ENCODE measurements at regions not wholly inside any gene's neighbourhood (a gene's known extent, or its start where the extent isn't known, plus 50 kb on each side); places are given as distances from the start of the nearest gene placed in this dataset.

DNA sequence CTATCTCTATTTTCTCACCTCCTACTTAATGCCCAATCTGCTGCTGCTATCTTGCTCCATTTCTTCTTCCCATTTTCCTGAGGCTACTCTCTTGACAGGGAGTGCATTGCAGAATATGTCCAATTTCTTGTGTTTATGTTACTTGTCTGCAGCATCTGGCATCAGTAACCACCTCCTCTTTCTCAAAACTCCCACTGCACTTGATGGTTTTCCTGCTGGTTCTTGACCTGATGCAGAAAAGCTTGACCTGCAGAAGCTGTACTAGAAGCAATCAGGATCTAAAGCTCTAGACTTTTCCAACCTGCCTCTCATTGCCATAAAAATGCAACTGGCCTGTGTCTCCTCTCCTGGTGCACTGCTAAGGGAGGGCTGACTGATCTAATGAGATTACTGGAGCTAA is 287.8 kb downstream of the ZEB1 start:
- no peak for DNase-seq (ENCODE audit: low read depth)

DNA sequence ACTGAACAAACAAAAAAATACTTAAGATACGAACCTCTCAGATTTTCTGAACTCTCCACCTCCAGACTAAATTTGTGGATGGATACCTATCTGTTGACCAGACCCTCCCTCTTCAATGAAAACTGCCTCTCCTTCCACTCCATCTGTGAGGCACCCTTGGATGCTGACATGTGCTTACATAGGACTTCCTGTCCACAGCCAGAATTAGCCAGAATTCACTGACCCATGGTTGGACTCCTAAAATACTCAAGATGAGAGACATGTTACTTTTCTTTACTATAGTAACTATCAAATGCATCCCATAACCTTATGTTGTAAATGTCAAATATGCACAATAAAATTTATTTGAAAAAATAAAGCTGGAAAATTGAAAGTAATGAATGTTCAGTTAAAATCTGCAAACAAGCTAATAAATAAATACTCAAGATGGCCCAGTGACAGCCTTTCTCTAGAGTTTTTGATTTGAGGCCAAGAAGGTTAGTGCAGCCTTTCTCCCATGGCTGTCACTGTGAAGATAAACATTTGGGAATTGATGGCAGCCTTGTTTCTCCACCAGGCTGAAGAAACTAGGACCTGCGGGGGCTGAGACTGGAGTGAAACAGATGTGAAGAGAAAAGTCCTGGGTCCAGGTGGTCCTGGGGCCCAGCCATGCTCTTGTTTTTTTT is 287.0 kb downstream of the ZEB1 start:
- no peak for DNase-seq (ENCODE audit: low read depth)

DNA sequence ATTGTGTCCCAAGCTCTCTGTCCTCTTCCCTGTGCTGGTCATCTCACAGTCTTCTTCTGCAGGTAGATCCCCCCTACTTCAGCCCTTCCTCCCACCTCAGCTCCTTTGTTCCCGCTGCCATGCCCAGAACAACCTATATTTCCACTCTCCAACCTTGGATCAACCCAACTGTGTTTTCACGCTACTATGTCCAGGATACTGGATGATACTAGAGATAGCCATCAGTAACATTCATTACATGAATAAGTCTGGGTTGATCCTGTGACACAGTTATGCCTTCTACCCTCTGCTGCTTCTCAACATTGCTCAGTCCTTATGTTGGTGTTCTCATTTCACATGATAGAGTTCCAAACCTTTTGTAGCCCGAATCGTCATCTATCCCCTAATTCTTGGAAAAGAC is 286.4 kb downstream of the ZEB1 start:
- DNase-seq (ENCODE audit: low read depth): no peak

DNA sequence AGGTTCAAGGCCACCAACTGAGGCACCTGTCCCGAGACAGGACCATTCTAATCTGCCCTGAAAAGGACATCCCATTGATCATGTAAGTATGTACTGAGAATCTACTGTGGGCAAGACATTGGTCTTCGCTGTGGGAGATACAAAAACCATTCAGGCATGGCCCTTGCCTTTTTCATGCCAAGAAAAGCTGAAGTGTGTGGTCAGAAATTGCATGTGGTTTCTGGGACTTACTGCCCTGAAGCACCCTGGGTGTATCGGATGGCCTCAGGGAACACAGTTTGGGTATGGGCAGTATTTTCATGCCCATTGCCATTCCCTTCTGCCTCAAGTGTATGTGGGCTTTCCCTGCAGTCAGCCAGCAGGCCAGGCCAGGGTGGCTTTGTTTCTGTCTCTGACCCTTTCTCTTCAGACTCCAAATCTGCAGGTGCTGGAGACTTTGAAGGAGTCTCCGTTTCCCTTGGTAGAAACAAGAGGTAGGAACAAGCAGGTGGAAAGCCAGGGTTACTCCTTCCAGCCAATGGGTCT is 285.7 kb downstream of the ZEB1 start:
- no peak for DNase-seq (ENCODE audit: low read depth)

GRCh38 chr10:31604096-31604495 is 285.1 kb downstream of the ZEB1 start:
- DNase-seq (ENCODE audit: low read depth): peak; percentile 62

DNA sequence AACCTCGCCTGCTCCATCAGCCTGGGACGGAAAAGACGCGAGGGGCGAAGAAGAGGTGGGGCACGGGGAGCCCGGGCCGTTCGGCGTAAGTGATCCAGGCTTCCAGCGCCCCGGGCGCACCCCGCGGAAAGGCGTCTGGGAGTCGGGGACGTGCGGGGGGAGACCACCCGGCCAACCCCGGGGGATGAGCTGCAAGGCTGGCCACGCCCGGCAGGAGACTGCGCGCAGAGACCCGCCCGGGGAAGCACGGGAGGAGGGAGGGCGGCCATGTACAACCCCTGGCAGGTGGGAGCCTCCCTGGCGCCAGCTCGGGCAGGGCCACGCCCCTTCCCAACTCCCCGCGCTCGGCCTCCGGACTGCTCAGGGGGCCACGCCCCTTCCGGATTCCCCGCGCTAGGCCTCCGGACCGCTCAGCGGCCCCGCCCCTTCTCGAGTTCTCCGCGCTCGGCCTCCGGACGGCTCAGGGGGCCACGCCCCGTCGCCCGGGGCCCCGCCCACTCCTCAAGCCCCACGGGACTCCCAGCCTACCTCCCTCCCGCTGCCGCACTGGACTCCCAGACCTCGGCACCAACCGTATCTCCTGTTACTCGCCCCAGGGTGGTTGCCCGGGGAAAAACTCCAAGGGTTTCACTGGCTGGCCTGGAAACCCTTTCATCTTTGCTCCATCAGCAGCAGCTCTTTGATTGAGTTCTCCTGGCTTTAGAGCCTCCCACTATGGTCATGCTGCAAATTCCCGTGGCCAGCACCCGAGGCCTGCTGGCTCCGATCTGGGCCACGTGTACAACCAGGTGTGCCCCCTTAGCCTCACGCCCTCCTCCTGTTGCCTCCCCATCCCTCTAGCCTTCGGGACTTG is 284.4 kb downstream of the ZEB1 start:
- peak; percentile 95 for DNase-seq (ENCODE audit: low read depth)

GRCh38 chr10:31602541-31603234 is 283.7 kb downstream of the ZEB1 start:
- DNase-seq (ENCODE audit: low read depth): peak; percentile 79

DNA sequence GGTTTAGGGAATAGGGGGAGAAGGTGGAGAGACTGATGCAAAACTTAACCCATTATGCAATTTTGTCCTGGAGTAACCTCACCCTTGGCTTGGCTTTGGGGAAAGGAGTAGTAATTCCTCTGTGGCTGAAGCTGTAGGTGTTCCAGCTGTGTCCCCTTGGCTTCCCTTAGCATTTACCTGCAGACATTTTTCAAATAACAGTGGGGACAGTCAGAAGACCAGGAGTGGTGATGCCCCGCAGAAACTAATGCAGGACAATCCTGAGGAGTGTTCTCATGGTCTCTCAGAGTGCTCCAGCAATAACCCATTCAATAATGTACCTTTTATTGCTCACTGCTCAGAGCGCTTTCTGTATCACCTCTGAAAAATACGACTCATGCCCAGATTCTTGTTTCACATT is 282.1 kb downstream of the ZEB1 start:
- no peak for DNase-seq (ENCODE audit: low read depth)

DNA sequence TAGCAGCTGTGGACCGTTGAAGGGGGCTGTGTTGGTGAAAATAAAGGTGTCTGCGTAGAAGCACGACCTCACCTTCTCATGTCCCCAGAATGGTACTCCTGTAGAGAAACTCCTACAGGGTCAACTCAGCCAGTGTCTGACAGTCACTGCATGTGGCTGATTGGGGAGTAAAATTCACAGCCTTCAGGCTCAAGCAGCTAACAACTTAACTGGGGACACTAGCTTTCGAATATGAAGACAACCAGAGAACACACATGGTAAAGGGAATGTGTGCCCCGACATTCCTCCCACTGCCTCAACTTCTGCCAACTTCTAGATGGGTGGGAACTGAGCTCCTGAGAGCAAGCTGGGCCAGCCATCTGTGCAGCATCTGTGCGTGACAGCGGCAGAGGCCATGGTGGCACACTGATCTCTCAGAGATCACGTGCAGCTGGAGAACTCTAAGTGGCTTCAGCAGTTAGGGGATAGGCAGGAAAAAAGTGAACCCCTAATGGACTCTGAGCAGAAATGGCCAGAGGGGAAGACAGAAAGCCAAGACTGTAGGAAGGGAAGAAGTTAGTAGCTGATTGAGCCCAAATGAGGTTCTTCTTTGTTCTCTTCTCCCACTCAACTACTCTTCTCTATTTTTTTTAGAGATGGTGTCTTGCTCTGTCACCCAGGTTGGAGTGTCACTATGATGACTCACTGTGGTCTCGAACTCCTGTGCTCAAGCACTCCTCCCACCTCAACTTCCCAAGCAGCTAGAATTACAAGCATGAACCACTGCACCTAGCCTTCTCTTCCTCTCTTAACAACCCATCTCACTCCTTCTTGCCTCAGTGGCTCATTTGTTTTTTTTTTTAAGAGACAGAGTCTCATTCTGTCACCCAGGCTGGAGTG is 280.8 kb downstream of the ZEB1 start:
- no peak for DNase-seq (ENCODE audit: low read depth)

DNA sequence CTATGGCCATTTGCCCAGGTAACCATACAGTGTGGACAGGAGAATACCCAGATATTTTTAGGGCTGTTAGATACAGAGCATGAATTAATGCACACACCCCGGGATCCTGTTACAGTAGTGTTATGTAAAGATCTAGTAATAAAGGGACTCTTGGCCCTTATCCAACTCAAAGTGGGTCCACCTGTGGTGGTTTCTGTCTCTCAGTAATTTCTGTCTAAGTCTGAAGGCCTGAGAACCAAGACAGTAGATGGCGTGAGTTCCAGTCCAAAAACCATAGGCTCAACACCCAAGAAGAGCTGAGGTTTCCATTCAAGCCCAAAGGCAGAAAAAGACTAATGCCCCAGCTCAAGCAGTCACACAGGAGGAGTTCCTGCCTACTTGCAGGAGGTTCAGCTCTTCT is 277.7 kb downstream of the ZEB1 start:
- DNase-seq (ENCODE audit: low read depth): no peak

- no peak for DNase-seq (ENCODE audit: low read depth)
Observed at GRCh38 chr10:31595992-31596391, 277.0 kb downstream of the ZEB1 start.

- no peak for DNase-seq (ENCODE audit: low read depth)
Observed at GRCh38 chr10:31594347-31594873, 275.4 kb downstream of the ZEB1 start.

DNA sequence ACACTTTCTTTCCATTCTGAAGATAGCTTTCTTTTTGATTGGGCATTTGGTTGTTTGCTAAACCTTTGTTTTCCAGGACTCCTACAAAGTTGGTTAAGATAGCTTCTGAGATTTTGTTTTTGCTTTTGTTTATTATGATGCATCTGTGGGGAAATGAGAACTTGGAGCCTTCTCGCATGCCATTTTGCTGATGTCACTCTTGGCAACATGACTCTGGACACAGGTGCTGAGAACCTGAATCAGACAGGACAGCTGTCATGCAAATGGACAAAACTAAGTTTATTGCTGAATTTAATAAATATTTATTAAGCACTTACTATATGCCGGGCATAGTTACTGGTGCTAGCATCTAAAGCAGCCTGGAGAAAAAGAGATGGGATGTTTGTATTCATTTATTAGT is 274.1 kb downstream of the ZEB1 start:
- DNase-seq (ENCODE audit: low read depth): no peak

DNA sequence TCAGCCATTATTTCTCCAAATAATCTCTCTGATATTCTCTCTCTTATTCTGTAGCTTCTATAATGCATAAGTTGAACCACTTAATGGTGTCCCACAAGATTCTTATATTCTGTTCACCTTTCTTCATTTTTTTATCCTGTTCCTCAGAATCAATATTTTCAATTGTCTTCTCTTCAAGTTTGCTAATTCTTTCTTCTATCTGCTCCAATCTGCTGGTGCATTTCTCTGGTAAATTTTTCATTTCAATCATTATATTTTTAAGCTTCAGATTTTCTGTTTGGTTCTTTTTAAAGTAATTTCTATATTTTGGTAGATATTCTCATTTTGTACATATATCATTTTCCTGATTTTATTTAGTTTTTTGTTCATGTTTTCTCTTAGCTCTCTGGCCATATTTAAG is 272.6 kb downstream of the ZEB1 start:
- no peak for DNase-seq (ENCODE audit: low read depth)

DNA sequence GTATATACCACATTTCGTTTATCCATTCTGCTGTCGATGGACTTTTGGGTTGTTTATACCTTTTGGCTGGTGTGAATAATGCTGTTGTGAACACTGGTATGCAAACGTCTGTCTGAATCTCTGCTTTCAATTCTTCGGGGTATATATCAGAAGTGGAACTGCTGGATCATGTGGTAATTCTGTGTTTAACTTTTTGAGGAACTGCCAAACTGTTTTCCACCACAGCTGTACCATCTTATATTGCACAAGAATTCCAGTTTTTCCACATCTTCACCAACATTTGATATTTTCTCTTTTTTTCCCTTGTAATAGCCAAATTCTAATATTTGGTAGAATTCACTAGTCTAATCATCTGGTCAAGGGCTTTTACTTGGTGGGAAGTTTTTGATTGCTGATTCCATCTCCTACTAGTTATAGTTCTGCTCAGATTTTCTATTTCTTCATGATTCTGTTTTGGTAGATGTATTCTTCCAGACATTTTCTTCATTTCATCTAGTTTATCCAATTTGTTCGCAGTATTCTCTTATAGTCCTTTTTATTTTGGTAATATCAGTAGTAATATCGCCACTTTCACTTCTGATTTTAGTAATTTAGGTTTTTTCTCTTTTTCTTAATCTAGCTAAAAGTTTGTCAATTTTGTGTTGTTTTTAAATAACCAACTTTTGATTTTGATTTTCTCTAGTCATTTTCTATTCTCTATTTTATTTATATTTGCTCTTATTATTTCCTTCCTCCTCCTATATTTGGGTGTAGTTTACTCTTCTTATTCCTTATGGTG is 271.2 kb downstream of the ZEB1 start:
- no peak for DNase-seq (ENCODE audit: low read depth)

DNA sequence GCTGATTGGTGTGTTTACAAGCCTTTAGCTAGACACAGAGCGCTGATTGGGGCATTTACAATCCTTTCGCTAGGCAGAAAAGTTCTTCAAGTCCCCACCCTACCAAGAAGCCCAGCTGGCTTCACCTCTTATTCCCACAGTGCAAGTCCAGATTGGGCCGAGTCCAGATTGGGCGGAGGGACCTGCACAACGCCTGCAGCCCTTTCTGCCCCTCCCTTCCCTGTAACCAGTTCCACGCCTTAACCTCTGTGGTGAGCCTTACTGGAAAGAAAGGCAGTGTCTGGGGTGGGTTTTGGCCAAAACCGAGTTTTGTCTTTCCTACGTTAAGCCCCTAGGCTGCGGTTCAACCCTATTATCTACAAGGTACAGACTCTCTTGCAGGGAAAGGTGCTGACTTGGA is 268.7 kb downstream of the ZEB1 start:
- DNase-seq (ENCODE audit: low read depth): no peak

- DNase-seq (ENCODE audit: low read depth): no peak
Observed at GRCh38 chr10:31586723-31587638, 268.0 kb downstream of the ZEB1 start.

GRCh38 chr10:31584876-31585275 is 265.9 kb downstream of the ZEB1 start:
- no peak for DNase-seq (ENCODE audit: low read depth)

DNA sequence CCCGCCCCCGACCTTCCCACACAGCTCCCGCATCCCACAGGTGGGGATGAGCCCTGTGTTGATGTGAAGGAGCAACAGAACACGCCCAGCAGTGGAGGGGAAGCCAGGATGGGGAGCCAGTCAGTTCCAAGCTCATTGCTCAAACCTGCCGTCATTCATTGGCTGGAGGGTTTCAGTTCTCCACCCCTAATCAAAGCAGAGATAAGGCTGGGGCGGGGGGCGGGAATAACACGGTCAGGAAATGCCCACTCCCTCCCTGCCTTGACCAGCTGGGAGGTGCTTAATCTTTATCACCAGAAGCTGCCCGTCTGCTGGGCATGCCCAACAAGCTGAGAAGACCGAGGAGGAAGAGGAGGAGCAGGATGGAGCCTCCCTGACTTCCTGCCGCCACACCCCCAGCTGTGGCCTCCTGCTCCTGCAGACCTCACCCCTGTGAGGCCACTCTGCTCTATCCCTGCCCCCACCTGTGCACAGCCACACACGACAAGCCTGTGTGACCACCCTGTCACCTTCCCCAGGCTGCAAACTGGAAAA is 265.1 kb downstream of the ZEB1 start:
- DNase-seq (ENCODE audit: low read depth): no peak

Measured in EH (cell line).